Fibroblast of the conjunctiva (primary cell): ENCODE measurements at regions not wholly inside any gene's neighbourhood (a gene's known extent, or its start where the extent isn't known, plus 50 kb on each side); places are given as distances from the start of the nearest gene placed in this dataset.

Experiments used
- DNase-seq: peaks from one replicate; pipeline ENCODE4 v3.0.0-alpha.2; 2010; ENCODE audit warnings: low read depth

DNA sequence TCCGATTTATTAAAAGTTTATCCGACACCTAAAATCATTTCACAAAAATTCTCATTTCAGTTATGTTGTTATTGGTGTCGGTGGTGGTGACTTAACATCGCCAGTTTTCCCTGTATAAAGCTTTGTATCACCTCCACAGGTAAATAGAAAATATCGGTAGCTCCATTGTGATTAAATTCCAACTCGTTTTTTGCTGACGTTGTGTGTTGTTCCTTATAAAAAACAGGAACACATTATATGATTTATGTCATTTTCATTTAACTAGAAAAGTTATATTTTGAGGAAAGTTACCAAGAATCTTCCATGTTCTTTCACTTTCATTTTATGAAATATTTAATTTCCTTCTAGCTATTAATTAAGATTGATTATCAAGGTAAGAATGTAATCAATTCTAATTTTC is 635.9 kb downstream of the CDH18 start:
- DNase-seq, result no peak

DNA sequence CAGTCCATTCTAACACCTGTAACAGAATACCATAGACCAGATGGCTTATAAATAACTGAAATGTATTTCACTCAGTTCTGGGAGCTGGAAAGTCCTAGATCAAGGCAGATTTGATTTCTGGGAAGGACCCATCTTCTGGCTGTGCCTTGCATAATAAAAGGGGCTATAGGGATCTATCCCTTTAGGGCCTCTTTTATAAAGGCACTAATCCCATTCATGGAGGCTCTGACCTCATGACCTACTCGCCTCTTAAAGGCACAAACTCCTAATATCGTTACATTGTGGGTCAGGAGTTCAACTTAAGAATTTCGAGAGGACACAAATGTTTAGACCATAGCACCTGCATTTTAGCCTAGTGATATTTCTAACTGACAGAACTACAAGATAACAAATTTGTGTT is 619.0 kb downstream of the CDH18 start:
- DNase-seq, result no peak

DNA sequence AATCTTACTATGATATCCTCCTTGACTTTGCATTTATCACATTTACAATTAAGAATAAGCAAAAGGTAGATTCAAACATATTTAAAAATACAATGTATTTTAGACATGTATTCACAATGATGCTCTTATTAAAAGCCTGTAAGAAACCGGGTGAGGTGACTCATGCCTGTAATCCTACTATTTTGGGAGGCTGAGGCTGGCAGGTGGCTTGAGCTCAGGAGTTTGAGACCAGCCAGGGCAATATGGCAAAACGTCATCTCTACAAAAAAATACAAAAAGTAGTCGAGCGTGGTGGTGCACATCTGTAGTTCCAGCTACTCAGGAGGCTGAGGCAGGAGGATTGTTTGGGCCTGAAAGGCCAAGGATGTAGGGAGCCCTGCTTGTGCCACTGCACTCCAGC is 618.4 kb downstream of the CDH18 start:
- DNase-seq, result no peak

DNA sequence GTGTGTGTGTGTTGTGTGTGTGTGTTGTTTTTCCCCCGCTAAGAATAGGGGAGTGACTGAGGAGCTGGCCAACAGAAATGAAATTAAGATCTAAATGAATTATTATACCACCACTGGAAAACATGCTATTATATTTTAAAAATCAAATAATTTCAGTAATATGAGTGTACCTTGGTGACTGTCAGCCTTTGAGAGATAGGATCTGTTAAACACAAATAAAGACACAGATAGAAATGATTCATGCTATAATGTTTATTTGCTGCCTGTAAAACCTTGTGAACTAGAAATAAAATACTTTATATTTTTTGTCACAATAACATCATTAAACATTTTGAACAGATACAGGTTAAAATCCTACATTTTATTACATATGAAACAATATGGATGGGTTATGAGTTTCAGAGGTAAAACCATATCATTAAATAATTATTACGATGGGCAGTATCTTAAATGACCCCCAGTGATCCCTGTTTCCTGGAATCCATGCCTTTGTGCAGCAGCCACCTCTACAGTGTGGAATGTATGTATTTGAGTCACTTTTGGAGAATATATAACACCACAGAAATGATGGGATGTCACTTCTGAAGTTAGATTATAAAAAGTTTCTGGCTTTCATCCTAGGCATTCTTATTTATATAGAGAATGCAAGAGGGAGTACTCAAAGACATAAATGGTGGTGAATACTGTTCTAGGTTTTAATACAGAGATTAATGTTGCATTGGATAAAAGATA is 617.2 kb downstream of the CDH18 start:
- DNase-seq, result no peak

DNA sequence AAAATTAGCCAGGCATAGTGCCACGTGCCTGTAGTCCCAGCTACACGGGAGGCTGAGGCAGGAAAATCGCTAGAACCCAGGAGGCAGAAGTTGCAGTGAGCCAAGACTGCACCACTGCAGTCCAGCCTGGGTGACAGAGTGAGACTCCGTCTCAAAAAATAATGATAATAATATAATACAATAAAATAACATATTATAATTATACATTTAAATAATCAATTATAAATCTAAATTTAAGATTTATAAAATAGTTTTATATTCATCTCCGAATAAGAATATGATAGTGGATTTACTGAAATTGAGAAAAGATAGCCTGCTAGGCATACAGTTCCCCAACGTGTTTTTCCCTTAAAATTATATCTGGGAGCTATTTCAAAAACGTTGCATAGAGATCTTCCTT is 599.6 kb downstream of the CDH18 start:
- DNase-seq, result no peak

DNA sequence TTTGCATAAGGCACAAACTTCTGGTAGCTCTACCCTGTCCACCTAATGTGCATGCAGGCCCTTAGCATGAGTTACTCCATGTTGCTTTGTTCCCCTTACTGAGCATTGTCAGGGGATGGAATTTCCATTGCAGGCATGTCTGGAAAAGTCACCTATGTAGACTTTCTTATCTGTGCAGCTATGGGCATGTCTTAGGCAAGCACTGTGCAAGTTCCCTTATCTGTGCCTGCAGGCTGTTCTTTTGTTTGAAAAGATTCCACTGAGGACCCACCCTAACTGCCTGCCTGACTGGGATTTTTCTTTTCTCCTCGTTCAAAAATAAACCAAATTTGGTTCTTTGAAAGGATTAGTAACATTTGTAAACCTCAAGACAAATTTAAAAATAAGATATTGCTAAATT is 587.0 kb downstream of the CDH18 start:
- no peak for DNase-seq

DNA sequence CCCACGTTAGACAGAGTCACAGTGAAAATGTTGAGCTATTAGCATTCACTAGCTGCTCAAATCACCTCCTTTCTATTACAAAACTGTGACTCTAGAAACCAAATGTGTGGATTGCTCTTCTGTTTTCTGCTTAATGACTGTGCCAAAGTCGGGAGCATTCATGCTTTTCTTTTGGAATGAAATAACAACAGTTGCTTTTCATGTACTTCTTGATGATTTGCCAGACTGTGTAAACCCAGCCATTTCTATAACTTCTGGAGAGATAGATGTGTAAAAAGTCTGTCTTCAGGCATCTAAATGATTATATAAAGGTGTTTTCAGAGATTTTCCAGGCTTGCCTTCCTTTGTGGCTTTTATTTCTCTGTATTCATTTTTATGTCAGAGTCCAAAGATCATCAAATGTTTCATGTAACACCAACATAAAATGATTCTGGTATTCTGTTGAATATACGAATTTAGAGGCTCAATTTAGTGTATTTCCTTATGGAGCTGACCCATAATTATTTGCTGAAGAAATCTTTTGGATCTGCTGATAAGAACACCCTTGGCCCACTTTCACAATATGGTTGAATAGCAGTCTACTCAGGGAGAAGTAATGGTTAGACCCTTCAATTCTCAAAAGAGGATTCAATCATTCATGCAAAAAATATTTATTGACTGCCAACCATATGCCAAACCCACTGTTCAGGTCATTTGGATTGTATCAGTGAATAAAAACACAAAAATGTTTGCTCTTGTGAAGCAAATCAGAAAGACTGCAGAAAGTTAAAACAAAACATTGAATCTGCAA is 581.2 kb downstream of the CDH18 start:
- no peak for DNase-seq

DNA sequence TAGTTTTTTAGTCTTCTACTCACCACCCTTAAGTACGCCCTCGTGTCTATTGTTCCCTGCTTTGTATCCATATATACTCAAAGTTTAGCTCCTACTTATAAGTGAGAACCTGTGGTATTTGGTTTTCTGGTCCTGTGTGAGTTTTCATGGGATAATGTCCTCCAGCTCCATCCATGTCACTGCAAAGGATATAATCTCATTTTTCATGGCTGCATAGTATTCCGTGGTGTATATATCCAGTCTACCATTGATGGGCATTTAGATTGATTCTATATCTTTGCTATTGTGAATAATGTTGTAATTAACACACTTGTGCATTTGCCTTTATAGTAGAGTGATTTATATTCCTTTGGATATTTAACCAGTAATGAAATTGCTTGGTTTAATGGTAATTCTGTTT is 579.9 kb downstream of the CDH18 start:
- DNase-seq, result no peak

DNA sequence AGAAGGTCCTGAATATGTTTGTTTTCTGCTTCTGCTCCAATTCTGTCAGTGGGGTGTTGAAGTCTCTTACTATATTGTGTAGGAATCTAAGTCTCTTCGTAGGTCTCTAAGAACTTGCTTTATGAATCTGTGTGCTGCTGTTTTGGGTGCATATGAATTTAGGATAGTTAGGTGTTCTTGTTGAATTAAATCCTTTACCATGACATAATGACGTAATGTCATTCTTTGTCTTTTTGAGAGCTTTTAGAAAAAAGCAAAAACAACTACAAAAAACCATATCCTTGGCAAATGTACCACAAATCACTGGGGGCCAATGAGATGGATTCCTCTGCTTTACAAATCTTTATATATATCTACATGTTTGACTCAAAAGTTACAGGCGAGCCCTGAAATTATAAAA is 576.1 kb downstream of the CDH18 start:
- no peak for DNase-seq
